Fibroblast of gingiva (primary cell): ENCODE measurements at regions not wholly inside any gene's neighbourhood (a gene's known extent, or its start where the extent isn't known, plus 50 kb on each side); places are given as distances from the start of the nearest gene placed in this dataset.

Experiments
- DNase-seq: peaks from one replicate; pipeline ENCODE4 v3.0.0-alpha.2; 2011; ENCODE audit warnings: low read depth

DNA sequence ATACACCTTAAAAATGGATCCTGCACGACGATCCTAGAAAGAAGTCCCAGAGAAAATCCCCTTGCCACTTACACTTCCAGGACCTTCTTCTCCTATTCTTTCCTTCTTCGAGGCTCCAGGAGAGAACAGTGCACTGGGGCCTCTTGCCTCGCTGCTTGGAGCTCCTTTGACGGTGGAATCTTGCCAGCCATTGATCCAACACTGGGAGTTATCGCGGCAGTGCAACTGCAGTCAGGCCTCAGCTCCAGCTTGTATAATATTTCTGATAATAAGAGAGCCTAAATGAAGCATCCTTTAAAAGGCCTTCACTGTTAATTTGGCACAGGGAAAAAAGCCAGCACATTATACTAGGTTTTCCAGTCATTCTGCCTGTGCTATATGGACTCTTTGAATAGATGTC lies 216.9 kb upstream of the PARD3B start:
- DNase-seq: no peak

DNA sequence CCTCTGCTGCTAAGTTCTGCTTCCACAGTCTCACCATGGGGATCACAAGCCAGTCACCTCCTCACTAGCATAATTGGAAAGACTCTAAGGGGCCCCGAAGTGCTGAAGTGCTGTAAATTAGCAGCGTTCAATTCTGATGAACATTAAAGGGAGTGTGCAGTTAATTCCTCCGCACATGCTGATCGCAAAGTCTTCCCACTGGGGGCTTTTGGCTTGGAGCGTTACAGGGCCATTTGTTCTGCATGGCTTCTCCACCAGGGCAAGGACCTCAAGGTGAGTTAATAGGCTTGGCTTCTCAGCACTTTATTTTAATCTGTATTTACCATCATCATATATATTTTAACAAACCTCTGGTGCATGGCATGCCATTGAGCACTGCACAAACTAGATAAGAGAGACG lies 216.3 kb upstream of the PARD3B start:
- DNase-seq: no peak

DNA sequence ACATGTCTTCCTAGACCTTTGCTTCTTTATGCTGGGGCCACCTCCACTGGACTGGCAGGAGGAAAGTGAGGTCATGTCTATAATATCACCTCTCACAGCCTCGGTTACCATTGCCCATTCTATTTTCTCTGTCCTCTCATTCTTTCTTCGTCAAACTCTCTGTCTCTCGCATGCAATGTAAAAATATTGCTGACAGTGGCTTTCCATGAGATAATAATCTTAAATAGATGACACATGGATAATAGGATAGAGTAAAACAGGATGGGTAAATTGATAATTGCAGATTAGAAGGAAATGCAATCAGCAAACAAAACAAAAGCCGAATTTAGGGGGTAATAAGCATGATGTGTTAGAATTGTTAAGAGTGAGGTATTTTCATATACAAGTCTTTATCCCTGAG lies 215.7 kb upstream of the PARD3B start:
- no peak for DNase-seq

DNA sequence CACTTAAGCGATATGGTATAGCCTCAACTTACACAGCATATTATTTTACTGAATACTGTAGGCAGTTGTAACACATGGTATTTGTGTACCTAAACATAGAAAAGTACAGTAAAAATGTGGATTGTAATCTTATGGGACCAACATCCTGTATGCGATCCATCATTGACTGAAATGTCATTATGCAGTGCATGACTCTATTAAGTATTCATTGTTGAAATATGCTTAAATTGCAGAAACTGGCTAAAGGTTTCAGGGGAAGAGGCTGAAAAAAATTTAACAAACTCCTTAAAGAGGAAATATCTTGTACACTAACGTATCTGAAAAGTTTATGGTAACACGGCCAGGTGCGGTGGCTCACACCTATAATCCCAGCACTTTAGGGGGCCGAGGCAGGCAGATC lies 214.1 kb upstream of the PARD3B start:
- DNase-seq: no peak

- no peak for DNase-seq
Observed at GRCh38 chr2:204331988-204332387, 213.3 kb upstream of the PARD3B start.

- no peak for DNase-seq
Observed at GRCh38 chr2:204332706-204333105, 212.6 kb upstream of the PARD3B start.

- no peak for DNase-seq
Observed at GRCh38 chr2:204333861-204334260, 211.4 kb upstream of the PARD3B start.

GRCh38 chr2:204335451-204336058 lies 209.7 kb upstream of the PARD3B start:
- DNase-seq: no peak

- no peak for DNase-seq
Observed at GRCh38 chr2:204336153-204336744, 209.0 kb upstream of the PARD3B start.

GRCh38 chr2:204337638-204338037 lies 207.6 kb upstream of the PARD3B start:
- DNase-seq: no peak

DNA sequence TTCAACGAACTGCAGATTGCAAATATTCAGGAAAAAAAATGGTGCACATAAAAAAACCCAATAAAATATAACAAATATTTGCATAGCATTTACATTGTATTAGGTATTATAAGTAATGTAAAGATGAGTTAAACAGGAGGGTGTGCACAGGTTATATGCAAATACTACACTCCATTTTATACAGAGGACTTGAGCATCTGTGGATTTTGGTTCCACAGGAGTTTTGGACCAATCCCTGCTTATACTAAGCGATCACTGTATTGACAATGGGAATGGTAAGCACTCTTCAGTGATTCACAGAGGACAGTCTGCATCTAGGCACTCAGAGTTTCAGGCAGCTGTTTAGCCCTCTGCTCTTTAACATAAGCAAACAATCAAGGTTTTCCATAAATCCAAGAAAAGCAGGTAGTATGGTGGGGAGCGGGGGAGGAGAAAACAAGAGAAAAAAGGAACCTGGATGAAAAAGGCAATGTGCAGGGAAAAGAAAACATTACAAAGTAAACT lies 206.0 kb upstream of the PARD3B start:
- DNase-seq: no peak

GRCh38 chr2:204340511-204340910 lies 204.8 kb upstream of the PARD3B start:
- DNase-seq: no peak

DNA sequence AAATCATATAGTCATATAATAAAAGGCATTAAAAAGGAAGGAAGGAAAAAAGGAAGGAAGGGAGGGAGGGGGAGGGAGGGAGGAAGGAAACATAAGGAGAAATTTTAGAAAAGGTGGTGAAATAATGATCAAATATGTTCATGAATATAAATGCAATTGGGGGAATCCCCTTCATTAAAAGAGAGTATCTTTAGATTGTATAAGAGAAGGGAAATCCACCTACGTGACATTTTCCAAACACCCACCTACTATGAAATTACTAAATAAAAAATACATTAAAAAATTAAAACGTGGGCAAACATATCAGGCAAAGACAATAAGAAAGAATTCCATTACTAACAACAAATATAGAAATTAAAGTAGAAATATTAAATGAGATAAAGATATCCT lies 203.4 kb upstream of the PARD3B start:
- no peak for DNase-seq

- no peak for DNase-seq
Observed at GRCh38 chr2:204343685-204344084, 201.6 kb upstream of the PARD3B start.

GRCh38 chr2:204344119-204344518 lies 201.2 kb upstream of the PARD3B start:
- no peak for DNase-seq

- no peak for DNase-seq
Observed at GRCh38 chr2:204346906-204347305, 198.4 kb upstream of the PARD3B start.

DNA sequence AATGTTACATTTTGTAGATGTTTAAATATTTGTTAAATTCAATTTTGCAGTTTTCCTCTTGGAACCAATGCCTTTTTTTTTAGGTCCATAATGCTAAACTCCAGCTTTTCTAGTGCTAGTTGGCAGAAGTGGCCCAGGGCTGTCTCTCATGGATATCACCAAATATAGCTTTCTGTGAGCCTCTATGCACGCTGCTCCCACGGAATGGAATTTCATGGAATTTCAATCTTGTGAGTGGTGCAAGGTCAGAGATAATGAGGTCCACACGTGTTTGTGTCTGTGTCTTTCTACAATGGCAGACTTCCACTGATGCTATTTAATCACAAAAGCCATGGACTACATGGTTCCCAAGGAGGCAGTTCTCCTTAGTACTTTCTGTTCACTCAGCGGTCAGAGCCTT lies 191.5 kb upstream of the PARD3B start:
- no peak for DNase-seq

DNA sequence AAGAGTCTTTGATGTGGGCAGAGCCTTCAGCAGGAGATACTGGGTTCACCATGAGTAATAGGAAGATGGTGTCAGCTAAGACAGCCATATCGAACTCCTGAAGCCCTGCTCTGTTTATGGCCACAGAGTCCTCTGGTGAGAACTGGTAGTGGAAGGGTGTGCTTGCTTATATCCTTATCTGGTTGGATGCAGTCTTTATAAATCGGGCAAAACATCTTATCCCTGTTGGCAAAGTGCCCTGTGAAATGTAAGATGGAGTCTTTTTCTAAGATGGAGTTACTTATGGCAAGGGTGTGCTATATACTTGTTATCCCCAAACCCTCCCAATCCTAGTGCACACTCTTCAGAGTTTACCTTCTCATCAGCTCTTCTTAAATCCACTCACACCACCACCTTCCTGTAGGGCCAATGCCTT lies 190.8 kb upstream of the PARD3B start:
- no peak for DNase-seq

GRCh38 chr2:204355688-204356087 lies 189.6 kb upstream of the PARD3B start:
- no peak for DNase-seq

DNA sequence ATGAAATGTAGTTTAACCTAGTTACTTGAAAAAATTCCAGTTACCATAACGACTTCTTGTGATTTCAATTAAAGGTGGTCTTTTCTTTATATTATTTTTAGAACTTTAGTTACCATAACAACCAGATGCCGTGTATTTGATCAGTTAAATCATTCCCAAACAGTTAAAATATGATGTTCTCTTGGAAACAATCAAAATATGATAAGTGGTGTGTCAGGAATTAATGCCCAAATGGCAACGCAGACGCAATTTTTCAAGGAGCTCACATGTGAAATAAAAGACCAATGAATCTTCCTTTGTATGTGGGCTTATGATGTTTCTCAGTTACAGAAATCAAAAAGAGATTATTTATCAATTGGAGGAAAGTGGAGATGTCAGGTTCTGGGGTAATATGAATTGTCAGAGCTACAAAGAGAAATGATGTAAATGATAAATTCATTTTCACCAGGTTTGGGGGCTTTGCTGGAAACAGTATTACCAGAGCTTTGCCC lies 189.1 kb upstream of the PARD3B start:
- no peak for DNase-seq

GRCh38 chr2:204357286-204357685 lies 188.0 kb upstream of the PARD3B start:
- DNase-seq: no peak

DNA sequence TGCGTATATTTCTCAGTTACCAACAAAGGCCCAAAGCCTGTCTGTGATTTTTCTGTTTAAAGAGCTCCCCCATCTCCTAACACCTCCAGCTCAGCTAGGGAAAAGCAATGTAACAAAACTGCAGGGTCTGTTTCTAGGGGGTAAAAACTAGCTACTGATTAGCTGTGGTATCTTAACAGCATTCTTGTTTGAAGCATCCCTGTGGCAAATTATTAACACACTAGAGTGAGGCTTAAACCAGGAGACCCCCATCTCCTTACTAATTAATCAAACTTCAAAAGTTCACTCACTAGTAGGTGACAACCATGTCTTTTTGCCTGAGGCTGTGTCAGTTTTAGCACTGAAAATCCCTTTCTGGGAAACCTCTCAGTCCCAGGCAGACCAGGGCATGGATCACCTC lies 186.2 kb upstream of the PARD3B start:
- DNase-seq: no peak

DNA sequence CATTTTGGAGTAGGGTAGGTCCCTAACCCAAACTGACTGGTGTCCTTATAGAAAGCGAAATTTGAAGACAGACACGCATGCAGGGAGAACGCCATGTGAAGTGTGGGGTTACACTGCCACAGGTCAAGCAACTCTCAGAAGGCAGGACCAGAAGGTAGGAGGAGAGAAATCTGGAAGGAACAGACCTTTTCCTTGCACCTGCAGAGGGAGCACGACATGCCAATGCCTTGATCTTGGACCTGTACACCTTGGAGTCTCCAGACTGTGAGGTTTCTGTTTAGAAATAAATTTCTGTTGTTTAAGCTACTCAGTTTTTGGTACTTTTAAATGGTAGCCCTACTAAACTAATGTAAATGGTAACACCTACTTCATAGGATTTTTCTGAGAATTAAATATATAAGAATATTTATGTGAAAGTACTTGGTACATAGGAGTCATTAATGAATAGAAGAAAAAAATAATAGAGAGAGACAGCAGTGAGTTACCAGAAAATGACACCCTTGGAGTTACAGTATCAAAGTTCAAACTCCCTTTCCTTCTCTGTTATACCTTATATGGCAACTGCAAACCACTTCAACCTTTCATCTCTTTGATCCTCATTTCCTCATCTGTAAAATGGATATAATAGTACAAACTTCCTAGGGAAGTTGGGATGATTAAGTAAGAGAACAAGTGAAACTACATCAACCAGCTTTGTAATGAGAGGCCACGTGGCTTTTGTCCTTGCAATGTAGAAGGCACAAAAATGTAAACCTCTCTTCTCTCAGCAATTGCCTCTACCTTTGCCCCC lies 184.9 kb upstream of the PARD3B start:
- DNase-seq: no peak
